ENCODE measurements at regions not wholly inside any gene's neighbourhood (a gene's known extent, or its start where the extent isn't known, plus 50 kb on each side); places are given as distances from the start of the nearest gene placed in this dataset.

GRCh38 chr6:147733686-147734085 is 225.2 kb downstream of the SAMD5 start:
- TF ChIP-seq, protein P1, sequence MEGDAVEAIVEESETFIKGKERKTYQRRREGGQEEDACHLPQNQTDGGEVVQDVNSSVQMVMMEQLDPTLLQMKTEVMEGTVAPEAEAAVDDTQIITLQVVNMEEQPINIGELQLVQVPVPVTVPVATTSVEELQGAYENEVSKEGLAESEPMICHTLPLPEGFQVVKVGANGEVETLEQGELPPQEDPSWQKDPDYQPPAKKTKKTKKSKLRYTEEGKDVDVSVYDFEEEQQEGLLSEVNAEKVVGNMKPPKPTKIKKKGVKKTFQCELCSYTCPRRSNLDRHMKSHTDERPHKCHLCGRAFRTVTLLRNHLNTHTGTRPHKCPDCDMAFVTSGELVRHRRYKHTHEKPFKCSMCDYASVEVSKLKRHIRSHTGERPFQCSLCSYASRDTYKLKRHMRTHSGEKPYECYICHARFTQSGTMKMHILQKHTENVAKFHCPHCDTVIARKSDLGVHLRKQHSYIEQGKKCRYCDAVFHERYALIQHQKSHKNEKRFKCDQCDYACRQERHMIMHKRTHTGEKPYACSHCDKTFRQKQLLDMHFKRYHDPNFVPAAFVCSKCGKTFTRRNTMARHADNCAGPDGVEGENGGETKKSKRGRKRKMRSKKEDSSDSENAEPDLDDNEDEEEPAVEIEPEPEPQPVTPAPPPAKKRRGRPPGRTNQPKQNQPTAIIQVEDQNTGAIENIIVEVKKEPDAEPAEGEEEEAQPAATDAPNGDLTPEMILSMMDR (IDR thresholded peaks at IDR 0.05): no peak
- TF ChIP-seq, protein P2, sequence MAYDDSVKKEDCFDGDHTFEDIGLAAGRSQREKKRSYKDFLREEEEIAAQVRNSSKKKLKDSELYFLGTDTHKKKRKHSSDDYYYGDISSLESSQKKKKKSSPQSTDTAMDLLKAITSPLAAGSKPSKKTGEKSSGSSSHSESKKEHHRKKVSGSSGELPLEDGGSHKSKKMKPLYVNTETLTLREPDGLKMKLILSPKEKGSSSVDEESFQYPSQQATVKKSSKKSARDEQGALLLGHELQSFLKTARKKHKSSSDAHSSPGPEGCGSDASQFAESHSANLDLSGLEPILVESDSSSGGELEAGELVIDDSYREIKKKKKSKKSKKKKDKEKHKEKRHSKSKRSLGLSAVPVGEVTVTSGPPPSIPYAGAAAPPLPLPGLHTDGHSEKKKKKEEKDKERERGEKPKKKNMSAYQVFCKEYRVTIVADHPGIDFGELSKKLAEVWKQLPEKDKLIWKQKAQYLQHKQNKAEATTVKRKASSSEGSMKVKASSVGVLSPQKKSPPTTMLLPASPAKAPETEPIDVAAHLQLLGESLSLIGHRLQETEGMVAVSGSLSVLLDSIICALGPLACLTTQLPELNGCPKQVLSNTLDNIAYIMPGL (CRISPR knock-in tag; IDR thresholded peaks at IDR 0.05; ENCODE audit: borderline replicate concordance): no peak
- TF ChIP-seq, protein P3, sequence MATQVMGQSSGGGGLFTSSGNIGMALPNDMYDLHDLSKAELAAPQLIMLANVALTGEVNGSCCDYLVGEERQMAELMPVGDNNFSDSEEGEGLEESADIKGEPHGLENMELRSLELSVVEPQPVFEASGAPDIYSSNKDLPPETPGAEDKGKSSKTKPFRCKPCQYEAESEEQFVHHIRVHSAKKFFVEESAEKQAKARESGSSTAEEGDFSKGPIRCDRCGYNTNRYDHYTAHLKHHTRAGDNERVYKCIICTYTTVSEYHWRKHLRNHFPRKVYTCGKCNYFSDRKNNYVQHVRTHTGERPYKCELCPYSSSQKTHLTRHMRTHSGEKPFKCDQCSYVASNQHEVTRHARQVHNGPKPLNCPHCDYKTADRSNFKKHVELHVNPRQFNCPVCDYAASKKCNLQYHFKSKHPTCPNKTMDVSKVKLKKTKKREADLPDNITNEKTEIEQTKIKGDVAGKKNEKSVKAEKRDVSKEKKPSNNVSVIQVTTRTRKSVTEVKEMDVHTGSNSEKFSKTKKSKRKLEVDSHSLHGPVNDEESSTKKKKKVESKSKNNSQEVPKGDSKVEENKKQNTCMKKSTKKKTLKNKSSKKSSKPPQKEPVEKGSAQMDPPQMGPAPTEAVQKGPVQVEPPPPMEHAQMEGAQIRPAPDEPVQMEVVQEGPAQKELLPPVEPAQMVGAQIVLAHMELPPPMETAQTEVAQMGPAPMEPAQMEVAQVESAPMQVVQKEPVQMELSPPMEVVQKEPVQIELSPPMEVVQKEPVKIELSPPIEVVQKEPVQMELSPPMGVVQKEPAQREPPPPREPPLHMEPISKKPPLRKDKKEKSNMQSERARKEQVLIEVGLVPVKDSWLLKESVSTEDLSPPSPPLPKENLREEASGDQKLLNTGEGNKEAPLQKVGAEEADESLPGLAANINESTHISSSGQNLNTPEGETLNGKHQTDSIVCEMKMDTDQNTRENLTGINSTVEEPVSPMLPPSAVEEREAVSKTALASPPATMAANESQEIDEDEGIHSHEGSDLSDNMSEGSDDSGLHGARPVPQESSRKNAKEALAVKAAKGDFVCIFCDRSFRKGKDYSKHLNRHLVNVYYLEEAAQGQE (IDR thresholded peaks at IDR 0.05): no peak
- TF ChIP-seq NR3C1 (IDR thresholded peaks at IDR 0.05): no peak
- no peak for TF ChIP-seq RAD21 (conservative IDR thresholded peaks at IDR 0.05 in 1 of 2, IDR thresholded peaks at IDR 0.05 in 1 of 2)
- TF ChIP-seq POLR2A (IDR thresholded peaks at IDR 0.05; ENCODE audit: low read length): no peak
- TF ChIP-seq EP300 (IDR thresholded peaks at IDR 0.05): no peak
- no peak for TF ChIP-seq SMC3 (IDR thresholded peaks at IDR 0.05)
- no peak for TF ChIP-seq JUNB (IDR thresholded peaks at IDR 0.05)
- no peak for TF ChIP-seq GATA3 (IDR thresholded peaks at IDR 0.05; ENCODE audit: borderline replicate concordance)
- TF ChIP-seq, protein P4, sequence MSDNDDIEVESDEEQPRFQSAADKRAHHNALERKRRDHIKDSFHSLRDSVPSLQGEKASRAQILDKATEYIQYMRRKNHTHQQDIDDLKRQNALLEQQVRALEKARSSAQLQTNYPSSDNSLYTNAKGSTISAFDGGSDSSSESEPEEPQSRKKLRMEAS (IDR thresholded peaks at IDR 0.05): no peak
- no peak for TF ChIP-seq HOXB5 (CRISPR knock-in tag; IDR thresholded peaks at IDR 0.05)
- TF ChIP-seq, protein P5, sequence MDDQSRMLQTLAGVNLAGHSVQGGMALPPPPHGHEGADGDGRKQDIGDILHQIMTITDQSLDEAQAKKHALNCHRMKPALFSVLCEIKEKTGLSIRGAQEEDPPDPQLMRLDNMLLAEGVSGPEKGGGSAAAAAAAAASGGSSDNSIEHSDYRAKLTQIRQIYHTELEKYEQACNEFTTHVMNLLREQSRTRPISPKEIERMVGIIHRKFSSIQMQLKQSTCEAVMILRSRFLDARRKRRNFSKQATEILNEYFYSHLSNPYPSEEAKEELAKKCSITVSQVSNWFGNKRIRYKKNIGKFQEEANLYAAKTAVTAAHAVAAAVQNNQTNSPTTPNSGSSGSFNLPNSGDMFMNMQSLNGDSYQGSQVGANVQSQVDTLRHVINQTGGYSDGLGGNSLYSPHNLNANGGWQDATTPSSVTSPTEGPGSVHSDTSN (IDR thresholded peaks at IDR 0.05): no peak
- TF ChIP-seq CEBPB (IDR thresholded peaks at IDR 0.05): no peak
